Adipocyte (in vitro differentiated cells): ENCODE measurements at regions not wholly inside any gene's neighbourhood (a gene's known extent, or its start where the extent isn't known, plus 50 kb on each side); places are given as distances from the start of the nearest gene placed in this dataset.
"Not testable (repeated sequence)": the region's sequence is repeated elsewhere in the genome, so short reads cannot be mapped to it uniquely, and the experiment has no call there.

Source experiments
- DNase-seq: peaks from one replicate; pipeline ENCODE4 v3.0.0-alpha.2; 2015; ENCODE audit warnings: low read depth
- H3K27me3 ChIP-seq: replicated peaks from 2 replicates; pipeline ENCODE4 v1.7.0; 2013; ENCODE audit warnings: mild to moderate bottlenecking, low read length, moderate library complexity; ENCODE audit not compliant: control insufficient read depth, insufficient read depth
- H3K36me3 ChIP-seq: 2 replicates; pipeline ENCODE4 v1.7.0; 2013; ENCODE audit warnings: low read length, mild to moderate bottlenecking, moderate library complexity; ENCODE audit not compliant: control insufficient read depth, insufficient read depth, severe bottlenecking
- H3K4me1 ChIP-seq: 2 replicates; pipeline ENCODE4 v1.7.0; 2013; ENCODE audit warnings: mild to moderate bottlenecking, low read length, moderate library complexity; ENCODE audit not compliant: control insufficient read depth, insufficient read depth
- H3K4me3 ChIP-seq: 2 replicates; pipeline ENCODE4 v1.7.0; 2013; ENCODE audit warnings: mild to moderate bottlenecking, low read length, moderate library complexity
- H3K9ac ChIP-seq: 2 replicates; pipeline ENCODE4 v1.7.0; 2013; ENCODE audit warnings: mild to moderate bottlenecking, low read length, moderate library complexity
- H3K9me3 ChIP-seq: 2 replicates; pipeline ENCODE4 v1.7.0; 2013; ENCODE audit warnings: mild to moderate bottlenecking, low read length, moderate library complexity; ENCODE audit not compliant: control insufficient read depth

GRCh38 chr15:69760890-69761568, 308.4 kb downstream of the RPLP1 start:
- DNase-seq: peak; percentile 97
- H3K9me3 ChIP-seq: no peaks in the 10 kb centered on the region

GRCh38 chr15:69762373-69763148, 309.9 kb downstream of the RPLP1 start:
- Histone ChIP-seq H3K9ac (no peak overlapping the region), H3K9me3 (peaks cover 10% of the 10 kb centered on the region), H3K27me3 (no peaks in the 10 kb centered on the region), H3K4me1 (peaks cover 28% of the 10 kb centered on the region), H3K36me3 (no peaks in the 10 kb centered on the region), H3K4me3 (no peak overlapping the region)
- DNase-seq: no peak

More at GRCh38 chr15:69760890-69761568, 308.4 kb downstream of the RPLP1 start:
- H3K9ac ChIP-seq: peak overlapping the region; percentile 62
- peaks cover 28% of the 10 kb centered on the region for H3K4me1 ChIP-seq
- no peaks in the 10 kb centered on the region for H3K27me3 ChIP-seq
- no peaks in the 10 kb centered on the region for H3K36me3 ChIP-seq
- H3K4me3 ChIP-seq: peak overlapping the region; percentile 37

- H3K9ac ChIP-seq: no peak overlapping the region
- peaks cover 12% of the 10 kb centered on the region for H3K9me3 ChIP-seq
- DNase-seq: no peak
- H3K36me3 ChIP-seq: no peaks in the 10 kb centered on the region
- H3K4me1 ChIP-seq: peaks cover 20% of the 10 kb centered on the region
- H3K27me3 ChIP-seq: no peaks in the 10 kb centered on the region
- no peak overlapping the region for H3K4me3 ChIP-seq
Measured at GRCh38 chr15:69763831-69764230, 311.2 kb downstream of the RPLP1 start.

- Histone ChIP-seq H3K9ac (no peak overlapping the region), H3K9me3 (peaks cover 12% of the 10 kb centered on the region), H3K4me1 (peaks cover 4% of the 10 kb centered on the region), H3K27me3 (no peaks in the 10 kb centered on the region), H3K4me3 (no peak overlapping the region), H3K36me3 (no peaks in the 10 kb centered on the region)
- DNase-seq: no peak
Measured at GRCh38 chr15:69766156-69766555, 313.5 kb downstream of the RPLP1 start.

GRCh38 chr15:69767191-69767590, 314.6 kb downstream of the RPLP1 start:
- peaks cover 12% of the 10 kb centered on the region for H3K9me3 ChIP-seq
- no peaks in the 10 kb centered on the region for H3K36me3 ChIP-seq
- H3K4me3 ChIP-seq: no peak overlapping the region
- H3K9ac ChIP-seq: no peak overlapping the region
- DNase-seq: no peak
- no peaks in the 10 kb centered on the region for H3K4me1 ChIP-seq
- no peaks in the 10 kb centered on the region for H3K27me3 ChIP-seq

- DNase-seq, H3K4me3 ChIP-seq, H3K4me1 ChIP-seq, H3K36me3 ChIP-seq, H3K9ac ChIP-seq, H3K27me3 ChIP-seq: not testable (repeated sequence)
- H3K9me3 ChIP-seq: peaks cover 12% of the 10 kb centered on the region
Measured at GRCh38 chr15:69769336-69769735, 316.7 kb downstream of the RPLP1 start.

GRCh38 chr15:69774258-69774657, 321.6 kb downstream of the RPLP1 start:
- not testable (repeated sequence) for H3K4me1 ChIP-seq, H3K9ac ChIP-seq, H3K27me3 ChIP-seq, H3K36me3 ChIP-seq, DNase-seq, H3K4me3 ChIP-seq, H3K9me3 ChIP-seq

- not testable (repeated sequence) for H3K4me3 ChIP-seq, H3K36me3 ChIP-seq, DNase-seq, H3K27me3 ChIP-seq, H3K9ac ChIP-seq, H3K9me3 ChIP-seq, H3K4me1 ChIP-seq
Measured at GRCh38 chr15:69774711-69775110, 322.1 kb downstream of the RPLP1 start.

- H3K9me3 ChIP-seq: peaks cover 8% of the 10 kb centered on the region
- no peak overlapping the region for H3K4me3 ChIP-seq
- no peaks in the 10 kb centered on the region for H3K27me3 ChIP-seq
- no peaks in the 10 kb centered on the region for H3K4me1 ChIP-seq
- DNase-seq: no peak
- no peak overlapping the region for H3K9ac ChIP-seq
- H3K36me3 ChIP-seq: no peaks in the 10 kb centered on the region
Measured at GRCh38 chr15:69777356-69777755, 320.4 kb downstream of the TLE3 start.

GRCh38 chr15:69780374-69780773, 317.3 kb downstream of the TLE3 start:
- H3K27me3 ChIP-seq: no peaks in the 10 kb centered on the region

GRCh38 chr15:69780981-69781380, 316.7 kb downstream of the TLE3 start:
- H3K9me3 ChIP-seq: peaks cover 8% of the 10 kb centered on the region
- H3K9ac ChIP-seq: no peak overlapping the region
- DNase-seq: no peak
- H3K36me3 ChIP-seq: no peaks in the 10 kb centered on the region
- peaks cover 14% of the 10 kb centered on the region for H3K4me1 ChIP-seq
- H3K4me3 ChIP-seq: no peak overlapping the region
- no peaks in the 10 kb centered on the region for H3K27me3 ChIP-seq

More at GRCh38 chr15:69780374-69780773, 317.3 kb downstream of the TLE3 start:
- Histone ChIP-seq H3K36me3 (no peaks in the 10 kb centered on the region), H3K4me1 (peaks cover 11% of the 10 kb centered on the region), H3K9me3 (peaks cover 8% of the 10 kb centered on the region), H3K9ac (no peak overlapping the region), H3K4me3 (no peak overlapping the region)
- no peak for DNase-seq
